K562 (cell line): ENCODE measurements at regions not wholly inside any gene's neighbourhood (a gene's known extent, or its start where the extent isn't known, plus 50 kb on each side); places are given as distances from the start of the nearest gene placed in this dataset.

Experiments used
- ATAC-seq: fragments of 200-7000 bp; cut with Tn5 transposase; 3 replicates; pipeline ENCODE4 v1.9.1; 2020; ENCODE audit warnings: moderate library complexity
- BruUV-seq: library from RNA; stranded (reverse); fragments of 400-500 nt; replicated peaks from 2 replicates; lab custom pipeline; 2021; lab: Mats Ljungman, UMichigan
- CTCF ChIA-PET: fragments of 300-600 bp; formaldehyde crosslinking; extraction: SDS; loops from one replicate; lab custom pipeline; 2021; ENCODE audit warnings: low intra/inter-chr PET ratio; lab: Yijun Ruan, JAX
- POLR2A ChIA-PET: fragments of 300-600, 350-650 bp; sonication (Branson Sonifier 250); formaldehyde crosslinking; extraction: SDS; loops from one replicate; lab custom pipeline; 2021; ENCODE audit warnings: antibody characterized with exemption, inconsistent platforms; lab: Yijun Ruan, JAX
- DNase-seq, 4 experiments: peaks; one replicate each; pipeline versions ENCODE4 v3.0.0 to v3.0.0-alpha.2; 2011 to 2018; ENCODE audit warnings: low spot score in 3 of 4, mixed read lengths in 3 of 4; ENCODE audit errors: extremely low read depth in 1 of 4
- FAIRE-seq: peaks from 2 replicates; lab custom pipeline; 2011; peaks lifted over from hg19 to GRCh38; lab: Jason Lieb, UNC
- H2AFZ ChIP-seq: 2 replicates; pipeline ENCODE4 v1.6.0; 2011; ENCODE audit warnings: low read depth, low read length, control low read depth, inconsistent platforms
- H3K27ac ChIP-seq: fragments of 200-600 bp; 3 replicates; pipeline ENCODE4 v1.8.0; 2011; ENCODE audit warnings: low read depth, mild to moderate bottlenecking, control low read depth, inconsistent platforms, low read length, moderate library complexity, mixed read lengths; ENCODE audit errors: extremely low read depth
- H3K27me3 ChIP-seq, 2 experiments: fragments of 300-600 bp in 1 of 2; 2 replicates in 1 of 2; 3 replicates in 1 of 2; pipeline versions ENCODE4 v1.6.0 to v1.8.0; 2011; ENCODE audit warnings: inconsistent platforms in 2 of 2, low read length in 2 of 2, mild to moderate bottlenecking in 1 of 2, mixed read lengths in 1 of 2, moderate library complexity in 1 of 2; ENCODE audit not compliant: control insufficient read depth in 2 of 2, insufficient read depth in 2 of 2
- H3K36me3 ChIP-seq: fragments of 300-600 bp; 3 replicates; pipeline ENCODE4 v1.8.0; 2011; ENCODE audit warnings: mild to moderate bottlenecking, low read length, inconsistent platforms; ENCODE audit not compliant: control insufficient read depth, insufficient read depth
- H3K4me1 ChIP-seq, 2 experiments: fragments of 200-600 bp in 1 of 2; replicated peaks in 1 of 2; 2 replicates in 1 of 2; 3 replicates in 1 of 2; pipeline versions ENCODE4 v1.5.1 to v1.8.0; 2011; ENCODE audit warnings: inconsistent platforms in 2 of 2, low read length in 2 of 2, mild to moderate bottlenecking in 1 of 2, mixed read lengths in 1 of 2, moderate library complexity in 1 of 2; ENCODE audit not compliant: control insufficient read depth in 2 of 2, insufficient read depth in 2 of 2
- H3K4me2 ChIP-seq: 2 replicates; pipeline ENCODE4 v1.6.1; 2011; ENCODE audit warnings: low read length, control low read depth, inconsistent platforms, mixed read lengths; ENCODE audit not compliant: insufficient read depth
- H3K4me3 ChIP-seq: fragments of 200-600 bp; sonication (generic), shearing (Covaris generic); 2 replicates; pipeline ENCODE4 v1.5.1; 2016; ENCODE audit warnings: control low read depth, inconsistent platforms
- H3K79me2 ChIP-seq: fragments of 200-600 bp; 3 replicates; pipeline ENCODE4 v1.8.0; 2011; ENCODE audit warnings: low read length, inconsistent platforms; ENCODE audit not compliant: control insufficient read depth, insufficient read depth
- H3K9ac ChIP-seq, 2 experiments: 2 replicates each; pipeline versions ENCODE4 v1.6.0 to v1.6.1; 2011; ENCODE audit warnings: low read depth in 2 of 2, low read length in 2 of 2, control low read depth in 1 of 2, inconsistent platforms in 1 of 2, mild to moderate bottlenecking in 1 of 2, mixed read lengths in 1 of 2; ENCODE audit not compliant: insufficient read depth in 1 of 2
- H3K9me1 ChIP-seq: one replicate; pipeline ENCODE4 v1.6.0; 2011; ENCODE audit warnings: inconsistent platforms, mild to moderate bottlenecking, low read length, moderate library complexity; ENCODE audit not compliant: control insufficient read depth, insufficient read depth
- H3K9me3 ChIP-seq: replicated peaks from 2 replicates; pipeline ENCODE4 v1.5.1; 2011; ENCODE audit warnings: low read depth, low read length, inconsistent platforms; ENCODE audit not compliant: control insufficient read depth, insufficient read depth
- H4K20me1 ChIP-seq: replicated peaks from 2 replicates; pipeline ENCODE4 v1.6.1; 2011; ENCODE audit warnings: low read length, inconsistent platforms, mixed read lengths; ENCODE audit not compliant: control insufficient read depth, insufficient read depth
- KDM1A ChIP-seq, 2 experiments: fragments of 450-650 bp; IDR thresholded peaks; 2 replicates each; pipeline ENCODE4 v1.6.1; 2016; ENCODE audit warnings: mild to moderate bottlenecking in 2 of 2
- MEIS2 ChIP-seq: fragments of 450-650 bp; IDR thresholded peaks from 2 replicates; pipeline ENCODE4 v1.6.1; 2014; ENCODE audit warnings: mild to moderate bottlenecking; ENCODE audit not compliant: partially characterized antibody
- PKNOX1 ChIP-seq: fragments of 450-650 bp; IDR thresholded peaks from 2 replicates; pipeline ENCODE4 v1.6.1; 2016
- POLR2AphosphoS5 ChIP-seq: IDR thresholded peaks from 2 replicates; pipeline ENCODE4 v1.6.1; 2011; ENCODE audit warnings: mild to moderate bottlenecking, low read depth, low read length, moderate library complexity; ENCODE audit not compliant: control insufficient read depth, insufficient read depth
- POLR2G ChIP-seq: fragments of 200-400 bp; formaldehyde crosslinking; IDR thresholded peaks from 2 replicates; pipeline ENCODE4 v1.6.1; 2017; ENCODE audit warnings: low read depth, mild to moderate bottlenecking, antibody characterized with exemption, low read length, moderate library complexity
- WGBS: fragments of 100-300 bp; shearing (Covaris generic); methylation state at CpG from one replicate; pipeline ENCODE4 v1.1.6; 2016; ENCODE audit warnings: low coverage, mixed read lengths; ENCODE audit not compliant: insufficient coverage; ENCODE audit errors: missing lambda C conversion rate; 5-methylcytosine and 5-hydroxymethylcytosine counted together
- in situ Hi-C: fragments of 300-500 bp; cut with MboI; formaldehyde crosslinking; loops from 4 replicates; pipeline ENCODE4 v1.15.0; 2018; ENCODE audit warnings: inconsistent platforms, mixed read lengths
- intact Hi-C: fragments of 100-400 bp; cut with micrococcal nuclease; formaldehyde crosslinking; loops from 2 replicates; pipeline ENCODE4 v1.14.2; 2022

GRCh38 chr6:20317430-20317829 is 84.2 kb upstream of the E2F3 start:
- WGBS, result 29% methylated on average over 5 of the region's 5 CpGs
- no peak overlapping the region for H3K4me2 ChIP-seq
- H3K27me3 ChIP-seq, result no peaks in the 10 kb centered on the region
- no peak overlapping the region for H3K9ac ChIP-seq
- TF ChIP-seq POLR2AphosphoS5 (no peak), POLR2G (no peak), KDM1A (IDR thresholded peaks at IDR 0.05) (0 out of 4 replicates have a peak, but pooled peaks of 1 of the 2 experiments have one; percentile 9), PKNOX1 (peak; percentile 81), MEIS2 (peak; percentile 65)
- no peaks in the 10 kb centered on the region for H3K9me1 ChIP-seq
- ATAC-seq, result no peak
- no peak for DNase-seq
- no peaks in the 10 kb centered on the region for H3K36me3 ChIP-seq
- no peak overlapping the region for H2AFZ ChIP-seq
- CTCF ChIA-PET, result no interaction called here
- intact Hi-C loops, result no loop called here
- H3K27ac ChIP-seq, result no peak overlapping the region
- no TSS peak for BruUV-seq
- no peak for FAIRE-seq
- no peaks in the 10 kb centered on the region for H3K79me2 ChIP-seq
- peaks cover 0 to 4% of the 10 kb centered on the region in 2 experiments; a peak in 1 of 5 replicates for H3K4me1 ChIP-seq
- POLR2A ChIA-PET, result interaction anchor here (0.6 to 1.1 kb wide), 2 partner anchors 14 to 88 kb away, joined by 3 to 4 read pairs; no protein-coding TSS in a partner anchor
- no peaks in the 10 kb centered on the region for H4K20me1 ChIP-seq
- H3K9me3 ChIP-seq, result peaks cover 9% of the 10 kb centered on the region; the same call in 1 of the 2 replicates
- no peak overlapping the region for H3K4me3 ChIP-seq
- in situ Hi-C loops, result no loop called here
